Suppressor macrophage treated with lipopolysaccharide for 1 hour (primary cell): ENCODE measurements at regions not wholly inside any gene's neighbourhood (a gene's known extent, or its start where the extent isn't known, plus 50 kb on each side); places are given as distances from the start of the nearest gene placed in this dataset.
A peak's percentile ranks its signal among the peaks of the same experiment; 100 is the strongest.

ENCODE experiments used
- DNase-seq, 3 donors: peaks; one replicate each; pipeline ENCODE4 v3.0.0-alpha.2; 2020 to 2022

- DNase-seq = no peak
These were observed 361.0 kb upstream of the NFE2L3 start for GRCh38 chr7:25790963-25791362.

GRCh38 chr7:25792586-25792985 is 359.4 kb upstream of the NFE2L3 start:
- peak in 2 of 3 donors; percentile 3 to 14 for DNase-seq

- no peak for DNase-seq
These were observed 356.2 kb upstream of the NFE2L3 start for GRCh38 chr7:25795824-25796235.

GRCh38 chr7:25798344-25798743 is 353.7 kb upstream of the NFE2L3 start:
- DNase-seq = no peak

GRCh38 chr7:25801214-25801613 is 350.8 kb upstream of the NFE2L3 start:
- DNase-seq = no peak

- no peak for DNase-seq
These were observed 349.9 kb upstream of the NFE2L3 start for GRCh38 chr7:25802057-25802456.

GRCh38 chr7:25802473-25802872 is 349.5 kb upstream of the NFE2L3 start:
- no peak for DNase-seq

- DNase-seq = no peak
These were observed 348.7 kb upstream of the NFE2L3 start for GRCh38 chr7:25803117-25803887.

- DNase-seq = no peak
These were observed 347.8 kb upstream of the NFE2L3 start for GRCh38 chr7:25804154-25804553.

GRCh38 chr7:25805027-25805687 is 346.8 kb upstream of the NFE2L3 start:
- DNase-seq = no peak

GRCh38 chr7:25807086-25807611 is 344.8 kb upstream of the NFE2L3 start:
- DNase-seq = no peak

GRCh38 chr7:25809441-25809840 is 342.6 kb upstream of the NFE2L3 start:
- DNase-seq = no peak

GRCh38 chr7:25812086-25812850 is 339.7 kb upstream of the NFE2L3 start:
- DNase-seq = no peak

GRCh38 chr7:25813381-25813780 is 338.6 kb upstream of the NFE2L3 start:
- DNase-seq = no peak

GRCh38 chr7:25815711-25816110 is 336.3 kb upstream of the NFE2L3 start:
- no peak for DNase-seq

- DNase-seq = peak in 2 of 3 donors; percentile 1 to 12
These were observed 331.5 kb upstream of the NFE2L3 start for GRCh38 chr7:25820432-25821040.

GRCh38 chr7:25821225-25821624 is 330.8 kb upstream of the NFE2L3 start:
- DNase-seq = no peak

- DNase-seq = no peak
These were observed 329.2 kb upstream of the NFE2L3 start for GRCh38 chr7:25822823-25823222.

- no peak for DNase-seq
These were observed 328.4 kb upstream of the NFE2L3 start for GRCh38 chr7:25823571-25823970.

GRCh38 chr7:25828468-25828867 is 323.5 kb upstream of the NFE2L3 start:
- no peak for DNase-seq

GRCh38 chr7:25829663-25830062 is 322.3 kb upstream of the NFE2L3 start:
- DNase-seq = no peak

GRCh38 chr7:25830215-25830614 is 321.8 kb upstream of the NFE2L3 start:
- no peak for DNase-seq

GRCh38 chr7:25831062-25831691 is 320.8 kb upstream of the NFE2L3 start:
- no peak for DNase-seq
